ENCODE measurements at regions not wholly inside any gene's neighbourhood (a gene's known extent, or its start where the extent isn't known, plus 50 kb on each side); places are given as distances from the start of the nearest gene placed in this dataset.

- Histone ChIP-seq H3K27ac (no peak overlapping the region), H3K4me3 (no peak overlapping the region), H3K4me1 (no peaks in the 10 kb centered on the region), H3K4me2 (no peak overlapping the region), H3K9me3 (no peaks in the 10 kb centered on the region)
- CTCF ChIA-PET: no interaction called here
- no peak for ATAC-seq
- WGBS (ENCODE audit: missing lambda C conversion rate): 21% methylated on average over 5 of the region's 5 CpGs
- no peak for DNase-seq (ENCODE audit: low read depth in 1 of 2, low spot score in 1 of 2)
- FAIRE-seq: no peak
- POLR2A ChIA-PET: no interaction called here
- peak; percentile 17 for TF ChIP-seq MAFK (IDR thresholded peaks at IDR 0.05; ENCODE audit: partially characterized antibody)
- TF ChIP-seq CBX2 (IDR thresholded peaks at IDR 0.05; ENCODE audit: borderline replicate concordance, low read depth): no peak
Observed at GRCh38 chr5:43855452-43855851, 252.5 kb downstream of the NNT start.

GRCh38 chr5:43854697-43855292, 251.8 kb downstream of the NNT start:
- TF ChIP-seq SMC3 (IDR thresholded peaks at IDR 0.05): no peak
- TF ChIP-seq RAD21 (conservative IDR thresholded peaks at IDR 0.05 in 1 of 2, IDR thresholded peaks at IDR 0.05 in 1 of 2): no peak
- no peak for TF ChIP-seq RCOR1 (IDR thresholded peaks at IDR 0.05; ENCODE audit: low read depth, low read length)
- TF ChIP-seq CTCF (IDR thresholded peaks at IDR 0.05): no peak
- no peak for TF ChIP-seq ZC3H11A (IDR thresholded peaks at IDR 0.05)
- TF ChIP-seq NFE2L2 (conservative IDR thresholded peaks at IDR 0.05; ENCODE audit: low read length): no peak
- TF ChIP-seq GATA3 (IDR thresholded peaks at IDR 0.05; ENCODE audit: borderline replicate concordance): no peak
- TF ChIP-seq FOXS1 (CRISPR knock-in tag; IDR thresholded peaks at IDR 0.05): no peak
- no peak for TF ChIP-seq MAFK (IDR thresholded peaks at IDR 0.05; ENCODE audit: partially characterized antibody)
- no peak for TF ChIP-seq RARB (CRISPR knock-in tag; IDR thresholded peaks at IDR 0.05)
- no peak for TF ChIP-seq ATOH8 (CRISPR knock-in tag; IDR thresholded peaks at IDR 0.05; ENCODE audit: low read depth)
- no peak for TF ChIP-seq RFX5 (IDR thresholded peaks at IDR 0.05)
- TF ChIP-seq JUNB (IDR thresholded peaks at IDR 0.05): no peak
- TF ChIP-seq HMGXB4 (CRISPR knock-in tag; IDR thresholded peaks at IDR 0.05; ENCODE audit: borderline replicate concordance): no peak
- TF ChIP-seq TFCP2L1 (CRISPR knock-in tag; IDR thresholded peaks at IDR 0.05): no peak
- TF ChIP-seq ESRRA (IDR thresholded peaks at IDR 0.05; ENCODE audit: borderline replicate concordance, low read length): no peak
- no peak for TF ChIP-seq HES2 (IDR thresholded peaks at IDR 0.05)
- TF ChIP-seq MAX (IDR thresholded peaks at IDR 0.05): no peak
- TF ChIP-seq BHLHE40 (IDR thresholded peaks at IDR 0.05; ENCODE audit: low read depth, low read length): no peak
- no peak for TF ChIP-seq CEBPB (IDR thresholded peaks at IDR 0.05)
- FAIRE-seq: no peak
- ATAC-seq: no peak

More at GRCh38 chr5:43854697-43855292, 251.8 kb downstream of the NNT start:
- Histone ChIP-seq H3K4me2 (no peak overlapping the region), H3K27ac (no peak overlapping the region), H3K4me3 (no peak overlapping the region), H3K4me1 (no peaks in the 10 kb centered on the region), H3K9me3 (no peaks in the 10 kb centered on the region)
- DNase-seq (ENCODE audit: low read depth in 1 of 2, low spot score in 1 of 2): no peak
- WGBS (ENCODE audit: missing lambda C conversion rate): 25% methylated on average over 1 of the region's 1 CpG
- POLR2A ChIA-PET: no interaction called here
- CTCF ChIA-PET: no interaction called here
